HG02759 (cell line): ENCODE measurements at regions not wholly inside any gene's neighbourhood (a gene's known extent, or its start where the extent isn't known, plus 50 kb on each side); places are given as distances from the start of the nearest gene placed in this dataset.
"Not testable (repeated sequence)": the region's sequence is repeated elsewhere in the genome, so short reads cannot be mapped to it uniquely, and the experiment has no call there.

Experiments used
- ATAC-seq: cut with Tn5 transposase; IDR thresholded peaks from one replicate; pipeline ENCODE4 v1.9.1; 2021; ENCODE audit warnings: mild to moderate bottlenecking, moderate library complexity; ENCODE audit not compliant: unreplicated experiment

DNA sequence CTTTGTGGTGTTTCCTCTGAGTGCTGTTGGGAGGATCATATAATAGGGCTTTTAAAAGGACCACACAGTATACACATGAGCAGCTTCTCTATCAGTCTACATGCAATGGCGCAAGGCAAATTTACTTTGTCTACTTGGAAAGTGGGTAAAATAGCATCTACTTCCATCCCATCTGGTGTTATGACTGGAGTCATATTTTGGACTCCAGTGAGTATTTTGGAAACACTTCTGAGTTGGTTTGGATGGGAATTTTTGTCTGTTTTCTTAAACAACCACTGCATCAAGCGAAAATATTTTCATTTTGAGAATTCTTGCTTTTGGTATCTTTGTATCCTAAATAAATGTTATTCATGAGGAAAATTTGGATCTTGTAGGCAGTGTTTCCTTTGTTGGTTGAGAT, 220.8 kb downstream of the NMUR2 start:
- no peak for ATAC-seq

GRCh38 chr5:152181461-152181860, 223.6 kb downstream of the NMUR2 start:
- no peak for ATAC-seq

DNA sequence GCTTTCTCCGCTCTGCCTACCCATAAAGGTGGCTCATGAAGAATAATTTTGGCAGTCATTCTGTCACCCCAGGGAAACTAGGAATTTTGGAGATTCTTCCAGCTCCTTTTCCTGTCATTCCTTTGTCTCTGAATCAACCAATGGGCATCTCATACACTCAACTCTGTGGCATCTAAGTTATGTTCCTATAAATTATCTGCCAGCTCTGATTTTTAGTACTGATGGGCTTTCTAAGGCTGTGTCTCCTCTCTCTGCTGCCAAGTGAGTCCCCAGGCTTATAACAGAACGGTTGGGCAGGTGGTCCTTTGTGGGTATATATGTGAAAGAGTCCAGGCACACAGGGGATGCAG, 226.8 kb downstream of the NMUR2 start:
- no peak for ATAC-seq

DNA sequence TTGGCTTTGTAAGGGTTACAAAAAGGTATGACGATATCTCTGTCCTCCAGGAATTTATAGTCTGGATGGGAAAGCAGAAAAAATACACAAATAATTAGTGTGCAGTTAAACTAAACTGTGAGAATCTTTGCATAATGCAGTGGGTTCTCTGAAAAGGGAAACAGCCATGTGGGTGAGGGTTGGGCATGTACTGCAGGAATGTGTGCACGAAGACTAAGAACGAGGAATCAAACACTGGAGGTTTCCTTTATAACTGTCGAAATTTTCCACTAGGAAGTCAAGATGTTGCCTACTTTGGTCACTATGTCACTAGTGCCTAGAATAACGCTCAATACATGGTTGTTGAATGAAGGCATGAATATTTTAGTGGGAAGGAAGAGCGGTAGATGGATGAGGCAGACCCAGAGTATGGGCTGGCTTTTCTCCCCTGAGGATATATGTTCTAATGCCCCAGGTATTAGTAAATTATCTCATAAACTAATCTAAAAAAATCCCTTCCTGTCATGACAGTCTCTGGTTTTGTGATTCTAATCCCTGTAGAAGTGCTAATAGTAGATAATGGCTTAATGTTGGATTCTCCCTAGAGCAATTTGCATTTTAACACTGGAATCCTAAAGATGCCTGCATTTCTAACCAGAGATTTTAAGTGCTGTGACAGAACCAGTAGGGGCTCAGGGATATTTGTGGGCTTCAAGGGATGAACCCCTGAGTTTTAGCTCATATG, 227.3 kb downstream of the NMUR2 start:
- ATAC-seq, result no peak

DNA sequence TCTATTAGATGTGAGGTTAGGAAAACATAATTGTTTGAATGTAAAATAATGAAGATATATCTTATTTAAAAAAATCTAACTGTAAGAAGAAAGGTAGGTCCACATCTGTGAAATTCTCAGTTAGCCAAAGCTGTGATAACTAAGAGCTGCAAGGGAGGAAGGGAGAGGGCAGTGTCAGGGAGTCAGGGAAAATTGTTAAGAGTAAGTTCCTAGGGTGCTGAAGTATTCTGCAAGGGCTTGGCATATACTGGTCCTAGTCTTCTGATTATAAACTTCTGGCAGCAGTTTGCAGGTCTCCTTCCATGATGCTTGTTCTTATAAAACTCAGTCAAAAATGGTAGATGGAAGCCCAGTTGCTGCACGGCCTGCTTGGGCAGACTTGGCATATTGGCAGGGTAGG, 233.2 kb downstream of the NMUR2 start:
- no peak for ATAC-seq

GRCh38 chr5:152170350-152170749, 234.7 kb downstream of the NMUR2 start:
- no peak for ATAC-seq

- ATAC-seq, result no peak
These were observed 240.2 kb upstream of the GLRA1 start for GRCh38 chr5:152164860-152165259.

DNA sequence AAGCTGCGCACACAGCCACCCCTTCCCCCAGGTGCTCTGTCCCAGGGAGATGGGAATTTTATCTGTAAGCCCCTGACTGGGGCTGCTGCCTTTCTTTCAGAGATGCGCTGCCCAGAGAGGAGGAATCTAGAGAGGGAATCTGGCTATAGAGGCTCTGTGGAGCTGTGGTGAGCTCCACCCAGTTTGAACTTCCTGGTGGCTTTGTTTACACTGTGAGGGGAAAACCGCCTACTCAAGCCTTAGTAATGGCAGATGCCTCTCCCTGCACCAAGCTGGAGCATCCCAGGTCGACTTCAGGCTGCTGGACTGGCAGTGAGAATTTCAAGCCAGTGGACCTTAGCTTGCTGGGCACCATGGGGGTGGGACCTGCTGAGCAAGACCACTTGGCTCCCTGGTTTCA, 235.2 kb upstream of the GLRA1 start:
- not testable (repeated sequence) for ATAC-seq

DNA sequence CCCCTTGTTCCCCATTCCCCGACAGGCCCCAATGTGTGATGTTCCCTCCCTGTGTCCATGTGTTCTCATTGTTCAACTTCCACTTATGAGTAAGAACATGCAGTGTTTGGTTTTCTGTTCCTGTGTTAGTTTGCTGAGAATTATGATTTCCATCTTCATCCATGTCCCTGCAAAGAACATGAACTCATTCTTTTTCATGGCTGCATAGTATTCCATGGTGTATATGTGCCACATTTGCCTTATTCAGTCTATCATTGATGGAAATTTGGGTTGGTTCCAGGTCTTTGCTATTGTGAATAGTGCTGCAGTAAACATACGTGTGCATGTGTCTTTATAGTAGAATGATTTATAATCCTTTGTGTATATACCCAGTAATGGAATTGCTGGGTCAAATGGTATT, 229.8 kb upstream of the GLRA1 start:
- ATAC-seq, result not testable (repeated sequence)

- ATAC-seq, result no peak
These were observed 227.3 kb upstream of the GLRA1 start for GRCh38 chr5:152151940-152152339.

DNA sequence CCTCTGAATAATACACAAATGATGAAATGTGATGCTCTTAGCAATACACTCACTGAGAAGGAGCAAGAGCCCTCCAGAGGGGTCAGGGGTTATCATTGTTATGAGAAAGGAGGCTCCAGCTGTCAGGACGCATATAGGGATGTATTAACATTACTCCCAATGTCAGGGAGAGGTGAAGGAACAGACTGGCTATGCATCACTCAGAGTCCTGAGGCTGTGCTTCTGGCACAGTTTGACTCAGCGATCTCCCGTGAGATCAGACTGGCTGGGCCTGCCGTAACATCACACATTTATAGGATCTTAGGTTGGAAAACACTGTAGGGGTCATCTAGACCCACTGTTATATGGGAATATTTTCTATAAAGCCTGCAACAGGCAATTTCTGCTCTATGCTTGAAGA, 226.5 kb upstream of the GLRA1 start:
- ATAC-seq, result no peak

- no peak for ATAC-seq
These were observed 222.6 kb upstream of the GLRA1 start for GRCh38 chr5:152147286-152147685.

- no peak for ATAC-seq
These were observed 221.9 kb upstream of the GLRA1 start for GRCh38 chr5:152146566-152146965.

GRCh38 chr5:152144556-152144955, 219.9 kb upstream of the GLRA1 start:
- ATAC-seq, result no peak

DNA sequence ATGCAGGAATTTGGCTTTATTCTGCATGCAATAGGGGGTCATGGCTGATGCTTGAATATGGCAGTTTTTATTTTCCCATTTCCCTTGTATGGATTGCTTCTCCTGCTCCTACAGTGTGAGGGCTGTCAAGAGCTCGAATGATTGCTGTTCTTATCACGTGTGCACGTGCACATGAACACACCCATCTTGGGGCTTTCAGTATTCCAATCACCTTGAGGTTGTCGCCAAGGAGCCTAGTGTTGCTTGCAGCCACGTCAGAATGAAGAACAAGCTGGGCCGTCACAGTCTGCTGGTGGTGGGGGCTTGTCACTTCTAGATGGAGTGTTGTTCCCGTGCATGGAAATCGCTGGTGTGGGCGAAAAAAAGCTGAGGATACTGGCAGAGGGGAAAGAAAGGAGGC, 219.4 kb upstream of the GLRA1 start:
- ATAC-seq, result no peak

DNA sequence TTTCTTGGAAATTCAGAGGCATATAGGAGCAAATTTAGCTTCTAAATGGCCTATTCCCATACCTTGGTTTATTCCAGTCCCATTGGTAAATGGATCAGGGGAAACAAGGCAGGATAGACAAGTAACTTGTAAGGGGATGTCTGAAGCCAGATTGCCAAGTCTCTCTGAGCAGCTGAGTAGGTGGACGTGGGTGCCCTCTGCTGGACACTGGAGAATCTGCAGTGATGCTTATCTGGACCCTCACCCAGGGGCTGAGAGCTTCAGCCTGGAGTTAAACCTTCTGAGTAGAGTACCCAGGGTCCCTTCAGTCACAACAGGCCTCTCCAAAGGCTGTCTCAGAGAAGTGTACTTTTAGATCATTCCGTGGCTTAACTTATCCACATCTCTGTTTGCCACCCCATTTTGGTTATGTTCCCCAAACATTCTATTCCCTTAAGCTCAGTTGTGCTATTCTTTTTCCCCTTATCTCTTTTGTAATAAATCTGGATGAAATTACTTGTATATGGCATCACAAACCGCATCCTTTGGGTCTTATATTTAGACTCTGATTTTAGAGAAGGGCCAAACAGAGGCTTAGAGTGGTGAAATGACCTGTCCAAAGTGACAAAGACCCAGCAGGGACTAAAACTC, 218.3 kb upstream of the GLRA1 start:
- ATAC-seq, result peak; percentile 87

DNA sequence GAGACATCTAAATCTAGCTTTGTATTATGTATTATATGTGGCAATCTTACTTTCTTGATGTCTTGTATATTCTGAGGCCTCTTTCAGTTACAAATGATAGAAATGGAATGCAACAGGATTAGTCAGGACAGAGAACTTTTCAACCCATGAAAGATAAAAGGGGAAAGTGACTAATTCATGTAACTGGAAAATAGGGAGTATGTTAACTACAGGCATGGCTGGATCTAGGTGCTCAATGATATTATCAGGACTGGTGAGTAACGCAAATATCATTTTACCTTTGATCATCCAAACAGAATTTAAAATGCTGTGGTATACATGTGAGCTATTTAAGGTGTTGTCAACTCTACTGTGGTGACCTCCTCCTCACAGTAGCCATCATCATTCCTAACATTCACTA, 215.7 kb upstream of the GLRA1 start:
- no peak for ATAC-seq

DNA sequence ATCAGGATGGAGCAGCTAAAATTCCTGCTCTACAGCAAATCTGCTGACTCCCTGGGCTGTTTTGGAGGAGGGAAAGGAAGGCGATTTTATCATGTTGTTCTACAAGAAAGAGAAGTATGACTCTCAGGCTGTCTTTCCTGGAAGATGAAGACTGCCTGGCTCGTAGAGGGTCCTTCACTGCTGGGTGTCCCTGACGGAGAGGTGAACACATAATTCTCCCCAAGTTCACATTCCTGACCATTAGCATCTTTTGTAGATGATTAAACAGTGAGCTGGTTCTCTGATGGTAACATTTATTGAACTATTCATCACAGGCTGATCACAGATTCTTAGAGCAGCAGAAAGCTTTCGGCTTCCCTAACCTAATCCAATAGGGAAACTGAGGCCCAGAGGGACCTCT, 212.4 kb upstream of the GLRA1 start:
- no peak for ATAC-seq

DNA sequence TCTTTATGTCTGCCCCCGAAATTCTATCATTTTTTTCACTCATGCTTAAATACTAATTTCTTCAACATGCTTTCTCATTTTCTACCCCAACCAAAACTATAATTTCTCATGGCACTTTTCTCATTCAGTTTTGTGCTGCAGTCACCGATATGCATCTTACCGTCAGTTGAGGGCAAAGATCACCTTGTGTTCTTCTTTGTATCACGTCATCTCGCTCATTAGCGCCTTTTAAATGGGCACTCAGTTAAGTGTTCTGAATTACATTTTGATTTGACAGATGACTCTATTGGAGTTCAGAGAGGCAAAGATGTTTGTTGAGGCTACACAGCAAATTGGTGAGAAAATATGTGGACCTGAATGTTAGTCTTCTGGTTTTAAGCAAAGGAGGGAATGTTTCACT, 211.7 kb upstream of the GLRA1 start:
- no peak for ATAC-seq

DNA sequence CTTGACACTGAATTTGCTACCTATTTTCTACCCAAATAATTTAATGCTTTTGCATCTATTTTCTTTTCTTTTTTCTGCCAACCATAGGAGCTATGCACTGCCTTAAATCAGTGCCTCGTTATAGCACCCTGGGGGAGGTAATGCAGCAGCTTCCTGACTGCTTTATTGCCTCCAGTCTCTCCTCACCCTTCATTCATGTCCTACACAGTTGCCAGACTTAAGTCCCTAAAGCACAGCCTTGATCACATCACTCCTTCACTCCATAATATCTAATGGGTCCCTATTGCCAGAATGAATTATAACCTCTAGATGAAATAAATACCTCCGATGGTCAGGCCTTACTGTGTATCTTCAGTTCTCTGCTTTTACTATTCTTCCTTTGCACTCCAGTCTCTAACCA, 211.2 kb upstream of the GLRA1 start:
- ATAC-seq, result no peak

DNA sequence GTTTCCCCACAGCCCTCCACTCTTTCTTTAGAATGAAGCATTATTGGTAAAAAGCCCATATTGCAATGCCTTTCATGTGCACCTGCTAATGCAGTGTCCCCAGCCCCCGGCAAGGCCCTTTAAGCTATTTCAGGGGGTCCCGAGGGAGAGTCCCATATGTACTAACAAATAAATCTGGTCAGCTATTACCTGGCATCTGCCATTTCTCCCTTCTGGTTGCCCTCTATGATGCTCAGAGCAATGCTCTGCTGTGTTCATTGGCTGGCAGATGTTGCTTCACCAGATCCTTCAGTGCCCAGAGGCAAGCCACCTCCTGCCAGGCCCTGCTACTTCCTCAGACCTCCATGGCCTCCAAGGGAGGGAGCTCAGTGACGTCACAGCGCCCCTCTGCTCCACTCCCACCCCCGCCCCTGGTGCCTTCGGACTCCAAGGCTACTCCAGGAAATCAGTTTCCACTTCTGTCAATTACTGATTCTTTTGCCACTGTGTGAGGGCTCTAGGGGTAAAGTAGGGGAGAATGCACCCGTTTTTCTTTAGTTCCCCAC, 201.1 kb upstream of the GLRA1 start:
- ATAC-seq, result no peak

- no peak for ATAC-seq
These were observed 199.9 kb upstream of the GLRA1 start for GRCh38 chr5:152124409-152125041.
